HG03108 (cell line): ENCODE measurements at regions not wholly inside any gene's neighbourhood (a gene's known extent, or its start where the extent isn't known, plus 50 kb on each side); places are given as distances from the start of the nearest gene placed in this dataset.

Source experiments
- ATAC-seq: cut with Tn5 transposase; IDR thresholded peaks from one replicate; pipeline ENCODE4 v1.9.1; 2021; ENCODE audit warnings: moderate library complexity; ENCODE audit not compliant: unreplicated experiment

GRCh38 chr14:100463937-100464336 is 123.3 kb downstream of the BEGAIN start:
- ATAC-seq: no peak

- ATAC-seq: no peak
These were observed 120.9 kb downstream of the BEGAIN start for GRCh38 chr14:100466111-100466856.

- ATAC-seq: no peak
These were observed 120.0 kb downstream of the BEGAIN start for GRCh38 chr14:100467046-100467750.

- no peak for ATAC-seq
These were observed 119.3 kb downstream of the BEGAIN start for GRCh38 chr14:100467939-100468338.

GRCh38 chr14:100468557-100468956 is 118.7 kb downstream of the BEGAIN start:
- ATAC-seq: no peak

- ATAC-seq: no peak
These were observed 117.3 kb downstream of the BEGAIN start for GRCh38 chr14:100469632-100470522.

- no peak for ATAC-seq
These were observed 116.7 kb downstream of the BEGAIN start for GRCh38 chr14:100470523-100470897.

- ATAC-seq: no peak
These were observed 115.7 kb downstream of the BEGAIN start for GRCh38 chr14:100471441-100472093.

GRCh38 chr14:100472094-100472455 is 115.1 kb downstream of the BEGAIN start:
- ATAC-seq: no peak

- no peak for ATAC-seq
These were observed 114.7 kb downstream of the BEGAIN start for GRCh38 chr14:100472491-100472890.

- no peak for ATAC-seq
These were observed 114.0 kb downstream of the BEGAIN start for GRCh38 chr14:100473249-100473648.

GRCh38 chr14:100474196-100474595 is 113.0 kb downstream of the BEGAIN start:
- no peak for ATAC-seq

GRCh38 chr14:100475268-100475667 is 111.9 kb downstream of the BEGAIN start:
- no peak for ATAC-seq

GRCh38 chr14:100476012-100476822 is 111.0 kb downstream of the BEGAIN start:
- ATAC-seq: no peak

- ATAC-seq: no peak
These were observed 102.5 kb downstream of the BEGAIN start for GRCh38 chr14:100484531-100485267.

- peak; percentile 51 for ATAC-seq
These were observed 101.0 kb downstream of the BEGAIN start for GRCh38 chr14:100486025-100486828.
